ENCODE measurements at regions not wholly inside any gene's neighbourhood (a gene's known extent, or its start where the extent isn't known, plus 50 kb on each side); places are given as distances from the start of the nearest gene placed in this dataset.

- no peak for DNase-seq
These were observed 156.5 kb downstream of the MOXD1 start for GRCh38 chr6:132244744-132245143.

DNA sequence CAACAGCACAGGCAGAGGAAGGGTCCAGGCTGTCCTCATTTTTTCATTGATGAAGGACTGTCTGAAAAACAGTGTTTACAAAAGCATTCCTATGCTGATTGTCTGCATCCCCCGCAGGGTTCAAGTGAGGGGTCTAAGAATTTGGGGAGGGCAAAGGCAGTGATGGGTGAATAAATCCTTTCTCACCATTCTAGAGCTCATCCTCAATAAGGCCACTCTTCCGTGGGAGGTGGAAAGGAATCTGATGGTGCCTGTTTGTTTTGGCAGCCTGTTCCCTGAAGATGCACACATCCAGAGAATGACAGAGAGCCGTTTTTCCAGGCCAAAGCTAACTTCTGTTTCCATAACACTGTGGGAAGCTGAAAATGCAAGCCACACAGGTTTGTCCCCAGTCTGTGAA, 164.5 kb downstream of the MOXD1 start:
- no peak for DNase-seq

DNA sequence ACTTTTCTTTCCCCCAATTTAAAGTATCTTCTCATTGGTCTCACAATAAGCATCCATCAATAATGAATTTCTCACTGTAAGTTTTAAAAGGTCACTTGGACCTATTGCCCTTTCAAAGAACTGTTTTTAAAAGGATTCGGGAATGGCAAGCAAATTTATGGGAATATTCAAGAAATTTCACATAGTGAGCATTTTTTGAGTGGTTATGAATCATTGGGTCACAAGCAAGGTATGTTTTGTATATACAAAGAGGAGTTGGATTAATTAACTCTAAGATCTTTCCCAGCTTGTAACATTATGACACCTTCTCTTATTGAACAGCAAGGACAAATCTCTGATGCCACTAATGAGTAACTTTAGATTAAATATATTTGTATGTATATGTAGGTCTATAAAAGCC, 165.0 kb downstream of the MOXD1 start:
- no peak for DNase-seq

DNA sequence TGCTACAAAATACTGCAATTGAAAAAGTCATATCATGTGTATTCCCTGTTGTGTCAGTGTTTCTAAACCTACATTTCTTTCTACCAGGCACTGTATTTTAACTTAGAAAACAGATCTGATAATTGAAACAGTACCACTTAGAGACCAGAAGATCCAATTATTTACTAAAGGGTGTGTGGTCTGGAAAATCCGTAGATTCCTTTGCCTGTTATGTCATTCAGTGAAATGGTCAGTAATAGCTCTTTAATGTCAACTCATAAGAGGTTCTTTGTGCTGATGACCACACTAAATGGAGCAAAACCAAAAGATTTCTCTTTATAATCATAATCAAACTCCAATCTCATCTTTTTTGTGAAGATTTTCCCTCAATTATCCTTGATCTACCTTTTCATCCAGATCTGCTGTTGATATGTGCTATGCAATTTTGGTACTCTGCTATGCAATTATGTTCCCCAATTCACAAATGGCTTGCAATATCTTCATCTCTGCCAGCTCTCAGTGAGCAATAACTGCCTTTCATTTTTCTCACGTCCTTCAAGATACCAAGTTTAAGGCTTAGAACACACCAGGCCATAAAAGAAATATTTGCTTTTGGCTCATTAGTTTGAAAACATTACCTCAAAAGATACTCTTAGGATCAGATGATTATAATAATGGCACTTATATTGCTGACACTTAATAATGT, 165.5 kb downstream of the MOXD1 start:
- no peak for DNase-seq

- DNase-seq, result no peak
These were observed 166.9 kb downstream of the MOXD1 start for GRCh38 chr6:132234356-132234755.

DNA sequence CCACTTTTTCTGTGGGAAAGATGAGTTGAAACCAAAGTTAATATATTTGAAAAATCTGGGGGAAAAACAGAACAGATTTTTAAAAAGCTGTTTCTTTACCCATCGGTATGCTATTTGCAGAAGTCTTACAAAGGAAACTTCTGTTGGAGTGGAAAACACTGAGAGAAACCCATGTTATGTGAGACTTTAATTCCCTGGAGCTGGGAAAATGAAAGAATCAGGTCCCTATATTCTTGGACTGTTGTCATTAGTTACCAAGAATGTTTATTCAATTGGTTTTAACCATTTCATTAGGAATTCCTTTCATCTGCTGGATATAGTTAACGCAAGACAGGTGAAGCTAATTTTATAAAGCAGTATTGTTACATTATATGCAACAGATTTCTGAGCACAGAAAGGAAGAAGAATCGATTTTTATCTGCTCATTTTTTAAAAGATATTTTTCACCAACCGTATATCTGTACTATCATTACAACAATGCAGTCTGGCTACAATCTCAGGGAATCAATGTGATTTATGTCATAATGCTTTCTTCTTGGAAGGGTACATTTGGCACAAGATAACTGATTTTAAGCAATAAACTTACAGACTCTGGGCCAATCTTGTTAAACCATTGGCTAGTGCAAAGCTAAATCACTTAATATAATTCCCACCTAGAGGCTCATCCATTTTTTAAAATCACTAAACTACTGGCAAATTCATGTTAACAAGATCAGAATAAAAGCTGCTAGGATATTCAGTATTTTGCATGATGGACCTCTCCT, 170.0 kb downstream of the MOXD1 start:
- DNase-seq, result no peak

DNA sequence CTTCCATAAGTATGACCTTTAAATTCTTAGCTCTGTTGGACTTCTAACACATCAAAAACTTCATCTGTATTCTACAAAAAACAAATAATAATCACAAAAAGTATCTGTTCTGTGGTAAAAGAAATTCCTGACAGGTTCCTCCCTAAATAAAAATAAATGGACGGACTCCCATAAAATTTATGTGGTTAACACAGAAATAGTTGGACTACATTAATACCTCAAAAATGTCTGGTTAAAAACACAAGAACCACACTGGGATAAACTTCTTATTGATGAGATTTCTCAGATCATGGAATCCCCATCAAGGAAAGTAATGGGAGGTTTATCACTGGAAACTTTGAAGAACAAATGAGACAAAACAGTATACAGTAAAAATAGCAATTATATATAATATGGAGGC, 172.4 kb downstream of the MOXD1 start:
- no peak for DNase-seq

DNA sequence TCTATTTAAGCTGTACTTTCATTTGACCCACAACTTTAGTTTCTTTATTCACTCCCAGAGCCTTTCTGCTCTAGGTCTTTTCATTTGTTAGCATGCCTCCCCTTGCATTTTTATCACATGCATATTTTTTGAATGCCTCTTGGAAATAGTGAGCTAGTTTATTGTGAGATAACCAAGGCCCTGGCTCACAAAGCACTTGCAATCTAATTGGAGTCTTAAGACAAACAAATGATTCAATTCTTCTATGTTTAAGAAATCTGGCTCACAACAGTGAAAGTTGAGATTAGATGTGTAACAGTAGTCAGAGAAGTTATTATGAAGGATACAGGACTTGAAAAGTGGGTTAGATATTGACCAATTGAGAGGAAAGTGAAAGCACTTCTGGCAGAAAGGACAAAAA, 173.4 kb downstream of the MOXD1 start:
- no peak for DNase-seq

DNA sequence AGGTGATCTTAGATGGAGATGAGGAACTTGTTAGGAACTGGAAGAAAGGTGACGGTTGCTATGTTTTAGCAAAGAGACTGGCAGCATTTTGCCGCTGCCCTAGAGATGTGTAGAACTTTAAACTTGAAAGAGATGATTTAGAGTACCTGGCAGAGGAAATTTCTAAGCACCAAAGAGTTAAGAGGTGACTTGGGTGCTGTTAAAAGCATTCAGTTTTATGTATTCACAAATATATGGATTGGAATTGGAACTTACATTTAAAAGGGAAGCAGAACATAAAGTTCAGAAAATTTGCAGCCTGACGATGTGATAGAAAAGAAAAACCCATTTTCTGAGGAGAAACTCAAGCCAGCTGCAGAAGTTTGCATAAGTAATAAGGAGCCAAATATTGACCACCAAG, 176.3 kb downstream of the MOXD1 start:
- DNase-seq, result no peak

DNA sequence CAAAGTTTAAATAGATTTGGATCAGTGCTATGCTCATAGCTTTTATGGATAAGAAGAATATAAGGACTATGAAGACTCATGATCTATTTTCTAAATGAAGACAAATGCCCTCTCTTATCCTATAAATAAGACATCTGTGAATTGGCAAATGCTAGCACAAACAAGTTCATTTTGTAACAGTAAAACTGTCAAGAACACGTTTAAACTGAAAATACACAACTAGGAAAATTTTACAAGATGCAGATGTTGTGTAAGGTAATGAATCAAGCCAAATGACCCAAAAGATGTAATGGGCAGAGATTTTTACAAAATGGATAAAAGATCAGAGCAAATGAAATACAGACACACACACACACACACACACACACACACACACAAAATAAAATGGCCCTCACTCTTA, 180.5 kb downstream of the MOXD1 start:
- DNase-seq, result no peak

GRCh38 chr6:132219901-132220300, 181.4 kb downstream of the MOXD1 start:
- no peak for DNase-seq

- peak; percentile 21 for DNase-seq
These were observed 183.1 kb downstream of the MOXD1 start for GRCh38 chr6:132218059-132218696.

DNA sequence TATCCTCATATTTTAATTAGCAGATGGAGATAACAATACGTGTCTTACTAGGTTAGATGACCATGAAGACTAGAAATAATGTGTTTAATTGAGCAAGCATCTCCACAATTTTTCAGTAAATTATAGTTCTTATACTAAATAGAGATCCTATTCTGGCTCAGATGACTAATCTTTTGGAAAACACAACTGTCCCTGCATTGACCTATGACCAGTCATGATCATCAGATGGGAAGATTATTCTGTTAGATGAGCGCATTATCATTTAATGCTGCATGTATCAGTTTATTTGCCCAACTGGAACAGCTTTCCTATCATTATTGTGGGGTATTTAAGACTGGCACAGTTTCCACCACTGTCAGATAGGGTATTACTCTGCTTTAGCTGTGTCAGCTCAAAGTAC, 185.5 kb downstream of the MOXD1 start:
- DNase-seq, result no peak

DNA sequence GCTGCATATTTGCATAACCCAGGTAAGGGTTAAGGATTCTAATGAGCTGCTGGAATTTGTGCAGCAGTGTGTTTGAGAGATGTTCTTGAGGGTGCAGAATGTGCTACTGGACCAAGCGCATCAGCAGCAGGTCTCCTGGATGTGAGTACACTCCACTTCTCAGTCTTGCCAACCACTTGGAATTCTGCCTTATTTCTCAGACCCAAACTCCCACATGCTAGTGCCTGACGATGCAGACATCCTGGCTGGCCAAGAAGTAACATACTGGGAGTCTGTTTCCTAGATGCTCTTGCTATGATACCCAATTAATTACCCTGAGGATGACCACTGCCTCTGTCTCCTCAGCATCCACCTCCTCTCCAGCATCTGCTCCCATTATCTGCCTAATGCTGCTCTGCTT, 186.6 kb downstream of the MOXD1 start:
- no peak for DNase-seq

DNA sequence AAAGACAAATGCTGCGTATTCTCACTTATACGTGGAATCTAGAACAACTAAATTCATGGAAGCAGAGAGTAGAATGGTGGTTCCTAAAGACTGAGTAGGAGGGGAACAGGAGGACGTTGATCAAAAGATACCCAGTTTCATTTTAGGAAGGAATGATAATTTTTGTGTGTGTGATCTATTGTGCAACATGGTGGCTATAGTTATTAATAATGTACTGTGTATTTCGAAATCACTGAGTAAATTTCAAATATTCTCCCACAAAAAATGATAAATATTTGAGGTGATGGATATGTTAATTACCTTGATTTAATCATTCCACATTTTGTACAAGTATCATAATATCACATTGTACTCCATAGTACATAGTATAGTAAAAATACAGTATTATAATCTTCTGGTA, 187.5 kb downstream of the MOXD1 start:
- DNase-seq, result no peak

GRCh38 chr6:132213191-132213590, 188.1 kb downstream of the MOXD1 start:
- DNase-seq, result no peak

DNA sequence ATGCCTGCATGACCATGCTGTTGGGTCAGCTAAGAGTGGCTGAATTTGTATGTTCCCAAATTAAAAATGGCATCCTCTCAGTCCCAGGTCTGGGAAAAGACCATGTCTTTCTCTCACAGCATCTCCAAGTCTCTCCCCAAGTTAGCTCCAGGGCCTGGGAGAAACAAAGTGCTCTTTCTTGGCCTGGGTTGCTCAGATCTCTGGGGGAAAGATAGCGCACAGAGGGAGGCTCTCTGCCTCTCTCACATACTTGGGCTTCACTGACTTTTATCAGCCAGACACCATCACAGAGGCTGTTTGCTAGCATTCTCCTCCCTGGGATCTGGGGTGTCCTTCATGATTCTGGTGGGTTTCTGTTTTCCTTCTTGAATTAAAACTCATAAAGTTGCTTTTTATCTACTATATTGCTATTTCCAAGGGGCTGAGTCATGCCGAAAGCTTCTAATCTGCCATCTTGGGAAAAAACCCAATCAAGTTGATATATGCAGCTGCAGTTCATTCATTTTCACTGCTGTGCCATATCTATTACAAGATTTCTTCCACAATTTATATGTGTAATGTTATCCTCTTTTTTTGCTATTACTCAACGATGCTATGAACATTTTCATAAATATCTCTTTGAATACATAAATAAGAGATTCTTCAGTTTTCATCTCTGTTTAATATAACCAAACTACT, 190.2 kb downstream of the MOXD1 start:
- no peak for DNase-seq

- no peak for DNase-seq
These were observed 191.9 kb downstream of the MOXD1 start for GRCh38 chr6:132209351-132209750.

DNA sequence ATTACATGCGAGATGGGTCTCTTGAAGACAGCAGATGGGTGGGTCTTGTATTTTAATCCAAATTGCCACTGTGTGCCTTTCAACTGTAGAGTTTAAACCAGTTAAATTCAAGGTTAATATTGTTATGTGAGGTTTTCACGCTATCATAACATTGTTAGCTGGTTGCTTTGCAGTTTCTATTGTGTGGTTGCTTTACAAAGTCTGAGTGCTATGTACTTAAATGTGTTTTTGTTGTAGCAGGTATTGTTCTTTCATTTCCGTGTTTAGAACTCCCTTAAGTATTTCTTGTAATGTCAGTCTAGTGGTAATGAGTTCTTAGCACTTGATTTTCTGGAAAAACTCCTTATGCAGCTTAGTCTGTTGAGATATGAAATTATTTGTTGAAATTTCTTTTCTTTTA, 193.3 kb downstream of the MOXD1 start:
- DNase-seq, result no peak

- DNase-seq, result no peak
These were observed 195.3 kb downstream of the MOXD1 start for GRCh38 chr6:132205946-132206345.

GRCh38 chr6:132204591-132204990, 196.7 kb downstream of the MOXD1 start:
- no peak for DNase-seq

GRCh38 chr6:132202574-132202973, 198.7 kb downstream of the MOXD1 start:
- no peak for DNase-seq

DNA sequence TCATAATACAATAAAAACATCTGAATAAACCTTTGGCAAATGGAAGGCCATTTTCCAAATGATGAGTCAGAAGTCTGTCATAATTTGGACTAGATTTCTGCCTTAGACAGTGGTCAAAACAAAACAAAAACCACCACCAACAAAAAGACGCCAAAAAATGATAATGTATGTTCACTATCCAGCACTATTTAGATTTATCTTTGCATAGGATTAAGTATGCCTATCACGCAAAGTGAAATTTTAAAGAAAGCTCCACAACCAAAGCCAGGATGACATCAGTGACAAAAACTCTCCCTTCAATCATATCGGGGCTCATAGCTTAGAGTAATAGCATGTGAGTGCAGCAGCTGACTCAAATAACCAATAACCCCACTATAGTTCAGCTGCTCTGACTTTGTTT, 201.9 kb downstream of the MOXD1 start:
- no peak for DNase-seq

- no peak for DNase-seq
These were observed 202.4 kb downstream of the MOXD1 start for GRCh38 chr6:132198896-132199295.
